ENCODE measurements at regions not wholly inside any gene's neighbourhood (a gene's known extent, or its start where the extent isn't known, plus 50 kb on each side); places are given as distances from the start of the nearest gene placed in this dataset.

- H2AFZ ChIP-seq (ENCODE audit: control insufficient read depth, low read depth, low read length): no peak overlapping the region
- H3K79me2 ChIP-seq (ENCODE audit: control insufficient read depth, insufficient read depth, low read length): no peaks in the 10 kb centered on the region
- FAIRE-seq (no peak), ATAC-seq (no peak), DNase-seq (ENCODE audit: low read depth, low spot score) (no peak)
- no peaks in the 10 kb centered on the region for H3K36me3 ChIP-seq (ENCODE audit: control insufficient read depth in 2 of 2, insufficient read depth in 2 of 2, low read length in 1 of 2)
- H3K27me3 ChIP-seq (replicated peaks in 1 of 2; ENCODE audit: control insufficient read depth in 2 of 2, insufficient read depth in 2 of 2, low read length in 1 of 2): no peaks in the 10 kb centered on the region
- no peak overlapping the region for H3K9ac ChIP-seq (ENCODE audit: control insufficient read depth, insufficient read depth, low read length)
- CTCF ChIA-PET: no interaction called here
- WGBS (ENCODE audit: insufficient coverage, insufficient replicate concordance, low lambda C conversion rate, missing lambda C conversion rate): 0% methylated on average over 3 of the region's 3 CpGs
- no peak for TF ChIP-seq ZNF384 (IDR thresholded peaks at IDR 0.05; ENCODE audit: borderline replicate concordance, low read depth, low read length)
- SMC1A ChIA-PET (ENCODE audit: uncharacterized antibody, unreplicated experiment): no interaction called here
- no peak overlapping the region for H3K4me2 ChIP-seq (ENCODE audit: control insufficient read depth, insufficient read depth)
- no TSS peak for BruUV-seq (replicated peaks)
- no peak overlapping the region for H3K4me3 ChIP-seq
- no peaks in the 10 kb centered on the region for H4K20me1 ChIP-seq (ENCODE audit: control insufficient read depth, insufficient read depth)
- in situ Hi-C loops (cut with MboI): no loop called here
- H3K4me1 ChIP-seq (ENCODE audit: control insufficient read depth, insufficient read depth, low read length): no peaks in the 10 kb centered on the region
- H3K9me3 ChIP-seq (replicated peaks; ENCODE audit: control insufficient read depth, insufficient read depth, low read length): no peaks in the 10 kb centered on the region; the same call in 2 of the 3 replicates
- no peak overlapping the region for H3K27ac ChIP-seq (ENCODE audit: control insufficient read depth, insufficient read depth)
- RAD21 ChIA-PET (ENCODE audit: unreplicated experiment): no interaction called here
- POLR2A ChIA-PET: no interaction called here
- intact Hi-C loops (cut with micrococcal nuclease; ENCODE audit: unreplicated experiment): no loop called here
Observed at GRCh38 chr3:104903064-104903463, 463.6 kb upstream of the ALCAM start.

GRCh38 chr3:104906001-104906639, 460.6 kb upstream of the ALCAM start:
- no peak overlapping the region for H2AFZ ChIP-seq (ENCODE audit: control insufficient read depth, low read depth, low read length)
- H3K4me3 ChIP-seq: no peak overlapping the region
- no peaks in the 10 kb centered on the region for H3K36me3 ChIP-seq (ENCODE audit: control insufficient read depth in 2 of 2, insufficient read depth in 2 of 2, low read length in 1 of 2)
- H3K79me2 ChIP-seq (ENCODE audit: control insufficient read depth, insufficient read depth, low read length): no peaks in the 10 kb centered on the region
- ChIA-PET RAD21 (ENCODE audit: unreplicated experiment) (no interaction called here), CTCF (interaction anchor here (0.7 kb wide), 1 partner anchor 12 kb away, joined by 3 read pairs; no protein-coding TSS in a partner anchor), POLR2A (no interaction called here), SMC1A (ENCODE audit: uncharacterized antibody, unreplicated experiment) (interaction anchor here (1.0 kb wide), 1 partner anchor 10 kb away, joined by 4 read pairs; no protein-coding TSS in a partner anchor)
- no peaks in the 10 kb centered on the region for H3K4me1 ChIP-seq (ENCODE audit: control insufficient read depth, insufficient read depth, low read length)
- no peak overlapping the region for H3K9ac ChIP-seq (ENCODE audit: control insufficient read depth, insufficient read depth, low read length)
- DNase-seq (ENCODE audit: low read depth, low spot score) (no peak), FAIRE-seq (no peak), ATAC-seq (no peak)
- WGBS (ENCODE audit: insufficient coverage, insufficient replicate concordance, low lambda C conversion rate, missing lambda C conversion rate): 49% methylated on average over 17 of the region's 17 CpGs
- no peak overlapping the region for H3K27ac ChIP-seq (ENCODE audit: control insufficient read depth, insufficient read depth)
- no peaks in the 10 kb centered on the region; the same call in 2 of the 3 replicates for H3K9me3 ChIP-seq (replicated peaks; ENCODE audit: control insufficient read depth, insufficient read depth, low read length)
- intact Hi-C loops (cut with micrococcal nuclease; ENCODE audit: unreplicated experiment): no loop called here
- no peaks in the 10 kb centered on the region for H3K27me3 ChIP-seq (replicated peaks in 1 of 2; ENCODE audit: control insufficient read depth in 2 of 2, insufficient read depth in 2 of 2, low read length in 1 of 2)
- H3K4me2 ChIP-seq (ENCODE audit: control insufficient read depth, insufficient read depth): no peak overlapping the region
- TF ChIP-seq ZNF217 (IDR thresholded peaks at IDR 0.05) (no peak), E2F4 (IDR thresholded peaks at IDR 0.05; ENCODE audit: low read depth, low read length) (no peak), HCFC1 (IDR thresholded peaks at IDR 0.05; ENCODE audit: low read length) (no peak), IRF3 (IDR thresholded peaks at IDR 0.05) (no peak), TCF12 (IDR thresholded peaks at IDR 0.05; ENCODE audit: low read depth, low read length) (no peak)
- no TSS peak for BruUV-seq (replicated peaks)
- in situ Hi-C loops (cut with MboI): no loop called here
- H4K20me1 ChIP-seq (ENCODE audit: control insufficient read depth, insufficient read depth): no peaks in the 10 kb centered on the region
